Psoas muscle (tissue), 7 donors: ENCODE measurements at regions not wholly inside any gene's neighbourhood (a gene's known extent, or its start where the extent isn't known, plus 50 kb on each side); places are given as distances from the start of the nearest gene placed in this dataset.

Experiments used
- ATAC-seq, 4 donors: fragments of 200-7000 bp; cut with Tn5 transposase; one replicate each; pipeline ENCODE4 v1.9.1; 2020; ENCODE audit warnings: moderate library complexity in 3 of 4, mild to moderate bottlenecking in 2 of 4
- DNase-seq, 2 donors: peaks; one replicate each; pipeline ENCODE4 v3.0.0-alpha.2; 2020
- H3K27ac ChIP-seq: fragments of 200-600 bp; one replicate; pipeline ENCODE4 v1.8.0; 2022
- H3K27me3 ChIP-seq, 3 donors: fragments of 200-600 bp in 1 of 3; one replicate each; pipeline versions ENCODE4 v1.6.1 to v1.8.0; 2013 to 2022; ENCODE audit warnings: low read length in 2 of 3, mild to moderate bottlenecking in 2 of 3, moderate library complexity in 1 of 3; ENCODE audit not compliant: insufficient read depth in 3 of 3
- H3K36me3 ChIP-seq, 2 donors: fragments of 200-600 bp in 1 of 2; one replicate each; pipeline versions ENCODE4 v1.6.1 to v1.8.0; 2013 to 2022; ENCODE audit warnings: low read depth in 1 of 2, mild to moderate bottlenecking in 1 of 2, moderate library complexity in 1 of 2; ENCODE audit not compliant: insufficient read depth in 1 of 2
- H3K4me1 ChIP-seq: fragments of 200-600 bp; one replicate; pipeline ENCODE4 v1.8.0; 2022
- H3K4me3 ChIP-seq: fragments of 200-600 bp; one replicate; pipeline ENCODE4 v1.8.0; 2022; ENCODE audit warnings: mild to moderate bottlenecking
- H3K9me3 ChIP-seq: fragments of 200-600 bp; one replicate; pipeline ENCODE4 v1.8.0; 2022
- CTCF ChIP-seq: fragments of 200-600 bp; IDR thresholded peaks from one replicate; pipeline ENCODE4 v1.8.0; 2022; ENCODE audit warnings: antibody characterized with exemption
- WGBS, 3 donors: extraction: QIAGEN DNeasy Blood & Tissue Kit; methylation state at CpG; one replicate each; pipeline versions ENCODE4 v1.1.6 to v1.1.7; 2013; 5-methylcytosine and 5-hydroxymethylcytosine counted together
- intact Hi-C, 2 donors: fragments of 100-400 bp; cut with DNase I; formaldehyde crosslinking; loops; one replicate each; pipeline versions ENCODE4 v1.11.0 to v1.14.2; 2022
- donor health status: healthy with polysubstance abuse.
- donor health status: DM: no; HTN: no; CAD: no; lungs with moderate emphysema.
- donor health status: Bipolar disorder and iron deficiency.
- donor health status: healthy.
- donor health status: DM: yes; HTN: yes; CAD: no.
- donor health status: DM: no; HTN: no; CAD: no.
- donor health status: DM: yes; HTN: yes; CAD: no.

GRCh38 chr22:26825960-26826935 is 168.9 kb downstream of the MIAT start:
- no peaks in the 10 kb centered on the region for H3K4me1 ChIP-seq
- no peaks in the 10 kb centered on the region for H3K9me3 ChIP-seq
- intact Hi-C loops: no loop called here
- H3K27me3 ChIP-seq: no peaks in the 10 kb centered on the region
- no peak for TF ChIP-seq CTCF
- DNase-seq (no peak), ATAC-seq (no peak)
- no peak overlapping the region for H3K4me3 ChIP-seq
- no peaks in the 10 kb centered on the region for H3K36me3 ChIP-seq
- 71 to 75% (median 71%) methylated on average over 10 of the region's 10 CpGs for WGBS, 3 donors
- H3K27ac ChIP-seq: no peak overlapping the region

GRCh38 chr22:26827611-26828010 is 170.2 kb downstream of the MIAT start:
- no peak for TF ChIP-seq CTCF
- DNase-seq (no peak), ATAC-seq (no peak)
- Histone ChIP-seq H3K4me1 (no peaks in the 10 kb centered on the region), H3K27me3 (no peaks in the 10 kb centered on the region), H3K27ac (no peak overlapping the region), H3K36me3 (no peaks in the 10 kb centered on the region), H3K4me3 (no peak overlapping the region), H3K9me3 (no peaks in the 10 kb centered on the region)
- intact Hi-C loops: no loop called here
- 78 to 80% (median 79%) methylated on average over 4 of the region's 4 CpGs for WGBS, 3 donors

- no peak overlapping the region for H3K27ac ChIP-seq
- H3K9me3 ChIP-seq: no peaks in the 10 kb centered on the region
- TF ChIP-seq CTCF: no peak
- no peaks in the 10 kb centered on the region for H3K27me3 ChIP-seq
- intact Hi-C loops: no loop called here
- 89 to 93% (median 92%) methylated on average over 3 of the region's 3 CpGs for WGBS, 3 donors
- DNase-seq: no peak
- H3K4me1 ChIP-seq: no peaks in the 10 kb centered on the region
- H3K36me3 ChIP-seq: no peaks in the 10 kb centered on the region
- no peak overlapping the region for H3K4me3 ChIP-seq
- ATAC-seq: no peak
Measured at GRCh38 chr22:26828311-26828710, 170.9 kb downstream of the MIAT start.

GRCh38 chr22:26830837-26831236 is 173.4 kb downstream of the MIAT start:
- no peak for DNase-seq

More at GRCh38 chr22:26830837-26831236, 173.4 kb downstream of the MIAT start:
- no peak overlapping the region for H3K4me3 ChIP-seq
- H3K27me3 ChIP-seq: no peaks in the 10 kb centered on the region
- H3K9me3 ChIP-seq: no peaks in the 10 kb centered on the region
- no peaks in the 10 kb centered on the region for H3K4me1 ChIP-seq
- WGBS, 3 donors: 60 to 78% (median 71%) methylated on average over 4 of the region's 4 CpGs
- H3K27ac ChIP-seq: no peak overlapping the region
- ATAC-seq: no peak
- no peak for TF ChIP-seq CTCF
- H3K36me3 ChIP-seq: no peaks in the 10 kb centered on the region
- intact Hi-C loops: no loop called here
